IPS DF 19.7 (cell line): ENCODE measurements at regions not wholly inside any gene's neighbourhood (a gene's known extent, or its start where the extent isn't known, plus 50 kb on each side); places are given as distances from the start of the nearest gene placed in this dataset.
"Not testable (repeated sequence)": the region's sequence is repeated elsewhere in the genome, so short reads cannot be mapped to it uniquely, and the experiment has no call there.

Experiments
- DNase-seq: peaks from one replicate; pipeline ENCODE4 v3.0.0-alpha.2; 2013; ENCODE audit warnings: low read depth, low spot score

- no peak for DNase-seq
Observed at GRCh38 chr9:95785209-95785608, 90.3 kb upstream of the ERCC6L2 start.

- DNase-seq: no peak
Observed at GRCh38 chr9:95784318-95784717, 91.2 kb upstream of the ERCC6L2 start.

GRCh38 chr9:95783426-95783975, 92.0 kb upstream of the ERCC6L2 start:
- no peak for DNase-seq

- DNase-seq: no peak
Observed at GRCh38 chr9:95780751-95781150, 94.7 kb upstream of the ERCC6L2 start.

- no peak for DNase-seq
Observed at GRCh38 chr9:95780121-95780520, 95.4 kb upstream of the ERCC6L2 start.

GRCh38 chr9:95779597-95779996, 95.9 kb upstream of the ERCC6L2 start:
- not testable (repeated sequence) for DNase-seq

GRCh38 chr9:95778957-95779356, 96.5 kb upstream of the ERCC6L2 start:
- no peak for DNase-seq

GRCh38 chr9:95777136-95777535, 98.4 kb upstream of the ERCC6L2 start:
- no peak for DNase-seq

GRCh38 chr9:95776176-95776575, 99.3 kb upstream of the ERCC6L2 start:
- no peak for DNase-seq

GRCh38 chr9:95775191-95775590, 100.3 kb upstream of the ERCC6L2 start:
- DNase-seq: no peak

GRCh38 chr9:95773053-95773418, 102.5 kb upstream of the ERCC6L2 start:
- no peak for DNase-seq

- DNase-seq: no peak
Observed at GRCh38 chr9:95772320-95773052, 103.0 kb upstream of the ERCC6L2 start.

GRCh38 chr9:95771556-95772246, 103.8 kb upstream of the ERCC6L2 start:
- DNase-seq: no peak

- DNase-seq: no peak
Observed at GRCh38 chr9:95770653-95771131, 104.8 kb upstream of the ERCC6L2 start.

GRCh38 chr9:95769909-95770433, 105.5 kb upstream of the ERCC6L2 start:
- no peak for DNase-seq

- no peak for DNase-seq
Observed at GRCh38 chr9:95769473-95769872, 106.0 kb upstream of the ERCC6L2 start.

GRCh38 chr9:95766906-95767305, 108.6 kb upstream of the ERCC6L2 start:
- no peak for DNase-seq

GRCh38 chr9:95764533-95765319, 110.8 kb upstream of the ERCC6L2 start:
- DNase-seq: no peak

- no peak for DNase-seq
Observed at GRCh38 chr9:95763983-95764382, 111.5 kb upstream of the ERCC6L2 start.

- no peak for DNase-seq
Observed at GRCh38 chr9:95763006-95763405, 112.5 kb upstream of the ERCC6L2 start.

- DNase-seq: no peak
Observed at GRCh38 chr9:95762322-95762721, 113.2 kb upstream of the ERCC6L2 start.

GRCh38 chr9:95760791-95761190, 114.7 kb upstream of the ERCC6L2 start:
- no peak for DNase-seq
